ENCODE measurements at regions not wholly inside any gene's neighbourhood (a gene's known extent, or its start where the extent isn't known, plus 50 kb on each side); places are given as distances from the start of the nearest gene placed in this dataset.

GRCh38 chr13:61183670-61184069, 232.0 kb downstream of the PCDH20 start:
- TF ChIP-seq JUN (IDR thresholded peaks at IDR 0.05; ENCODE audit: low read depth, low read length) (no peak), ZNF274 (IDR thresholded peaks at IDR 0.05; ENCODE audit: borderline replicate concordance, extremely low read depth, low read length) (no peak), CTCF (IDR thresholded peaks at IDR 0.05; ENCODE audit: control extremely low read depth in 1 of 3, insufficient read depth in 1 of 3, low read depth in 1 of 3, low read length in 3 of 3) (no peak), POLR2A (IDR thresholded peaks at IDR 0.05; ENCODE audit: control extremely low read depth in 1 of 2, low read depth in 2 of 2, low read length in 2 of 2) (no peak), HDAC2 (IDR thresholded peaks at IDR 0.05; ENCODE audit: borderline replicate concordance in 1 of 2, low read depth in 2 of 2, low read length in 2 of 2) (no peak), CEBPB (IDR thresholded peaks at IDR 0.05; ENCODE audit: low read depth, low read length) (no peak), FOSL1 (IDR thresholded peaks at IDR 0.05; ENCODE audit: insufficient read depth, low read depth, low read length) (no peak), TBP (IDR thresholded peaks at IDR 0.05; ENCODE audit: low read depth, low read length) (no peak), BACH1 (IDR thresholded peaks at IDR 0.05; ENCODE audit: low read length) (no peak)
